Thoracic aorta (tissue), 2 donors: ENCODE measurements at regions not wholly inside any gene's neighbourhood (a gene's known extent, or its start where the extent isn't known, plus 50 kb on each side); places are given as distances from the start of the nearest gene placed in this dataset.

Experiments used
- ATAC-seq: fragments of 150-250 bp; one replicate; pipeline ENCODE4 v1.8.0; 2017; ENCODE audit warnings: low read depth; ENCODE audit not compliant: insufficient number of reproducible peaks, low FRiP score
- DNase-seq: peaks from one replicate; pipeline ENCODE4 v3.0.0-alpha.2; 2020; ENCODE audit warnings: low spot score
- H3K27ac ChIP-seq, 2 donors: fragments of 200-600 bp; sonication (generic); 1 replicate in 1 of 2; 2 replicates in 1 of 2; pipeline ENCODE4 v1.5.1; 2016; ENCODE audit warnings: mild to moderate bottlenecking in 2 of 2, moderate library complexity in 2 of 2
- H3K27me3 ChIP-seq: fragments of 200-600 bp; sonication (generic); replicated peaks from 2 replicates; pipeline ENCODE4 v1.6.0; 2016; ENCODE audit warnings: mild to moderate bottlenecking; ENCODE audit not compliant: insufficient read depth
- H3K36me3 ChIP-seq: fragments of 200-600 bp; sonication (generic); one replicate; pipeline ENCODE4 v1.5.1; 2016
- H3K4me1 ChIP-seq, 2 donors: fragments of 200-600 bp; sonication (generic); 1 replicate in 1 of 2; 2 replicates in 1 of 2; pipeline versions ENCODE4 v1.5.1 to v1.6.0; 2016; ENCODE audit warnings: low read depth in 2 of 2, mild to moderate bottlenecking in 1 of 2; ENCODE audit not compliant: control insufficient read depth in 1 of 2
- H3K4me3 ChIP-seq: fragments of 200-600 bp; sonication (generic); 2 replicates; pipeline ENCODE4 v1.5.1; 2016; ENCODE audit warnings: mild to moderate bottlenecking
- H3K9me3 ChIP-seq: fragments of 200-600 bp; sonication (generic); 2 replicates; pipeline ENCODE4 v1.5.1; 2016
- CTCF ChIP-seq: fragments of 200-600 bp; sonication (generic); IDR thresholded peaks from one replicate; pipeline ENCODE4 v1.5.1; 2019; ENCODE audit warnings: antibody characterized with exemption

- ATAC-seq = no peak
- no peak overlapping the region for H3K27ac ChIP-seq
- H3K27me3 ChIP-seq = no peaks in the 10 kb centered on the region
- no peaks in the 10 kb centered on the region for H3K36me3 ChIP-seq
- no peak overlapping the region for H3K4me3 ChIP-seq
- H3K9me3 ChIP-seq = no peaks in the 10 kb centered on the region
- TF ChIP-seq CTCF = no peak
- peaks cover 0 to 25% of the 10 kb centered on the region in 2 donors for H3K4me1 ChIP-seq
- no peak for DNase-seq
Observed at GRCh38 chr6:12613811-12614210, 102.8 kb upstream of the PHACTR1 start.

GRCh38 chr6:12614456-12614855, 102.1 kb upstream of the PHACTR1 start:
- no peaks in the 10 kb centered on the region for H3K36me3 ChIP-seq
- H3K4me1 ChIP-seq = peaks cover 0 to 18% of the 10 kb centered on the region in 2 donors
- no peaks in the 10 kb centered on the region for H3K27me3 ChIP-seq
- DNase-seq = no peak
- no peak overlapping the region for H3K27ac ChIP-seq
- no peak overlapping the region for H3K4me3 ChIP-seq
- ATAC-seq = no peak
- TF ChIP-seq CTCF = no peak
- H3K9me3 ChIP-seq = no peaks in the 10 kb centered on the region

GRCh38 chr6:12618296-12618695, 98.3 kb upstream of the PHACTR1 start:
- TF ChIP-seq CTCF = no peak

GRCh38 chr6:12621754-12622153, 94.8 kb upstream of the PHACTR1 start:
- no peaks in the 10 kb centered on the region for H3K36me3 ChIP-seq
- no peaks in the 10 kb centered on the region for H3K27me3 ChIP-seq
- H3K4me3 ChIP-seq = no peak overlapping the region
- no peak for TF ChIP-seq CTCF
- no peaks in the 10 kb centered on the region for H3K9me3 ChIP-seq
- H3K4me1 ChIP-seq = no peaks in the 10 kb centered on the region
- ATAC-seq = no peak
- DNase-seq = no peak
- H3K27ac ChIP-seq = no peak overlapping the region

More at GRCh38 chr6:12618296-12618695, 98.3 kb upstream of the PHACTR1 start:
- Histone ChIP-seq H3K27me3 (no peaks in the 10 kb centered on the region), H3K9me3 (no peaks in the 10 kb centered on the region), H3K4me1 (peaks cover 0 to 11% of the 10 kb centered on the region in 2 donors), H3K27ac (no peak overlapping the region), H3K4me3 (no peak overlapping the region), H3K36me3 (no peaks in the 10 kb centered on the region)
- no peak for ATAC-seq
- DNase-seq = no peak

- no peak overlapping the region for H3K4me3 ChIP-seq
- no peaks in the 10 kb centered on the region for H3K36me3 ChIP-seq
- H3K27me3 ChIP-seq = no peaks in the 10 kb centered on the region
- TF ChIP-seq CTCF = no peak
- no peak for DNase-seq
- H3K27ac ChIP-seq = no peak overlapping the region
- no peaks in the 10 kb centered on the region for H3K9me3 ChIP-seq
- ATAC-seq = no peak
- H3K4me1 ChIP-seq = no peaks in the 10 kb centered on the region
Observed at GRCh38 chr6:12622566-12622965, 94.0 kb upstream of the PHACTR1 start.
